ENCODE measurements at regions not wholly inside any gene's neighbourhood (a gene's known extent, or its start where the extent isn't known, plus 50 kb on each side); places are given as distances from the start of the nearest gene placed in this dataset.

DNA sequence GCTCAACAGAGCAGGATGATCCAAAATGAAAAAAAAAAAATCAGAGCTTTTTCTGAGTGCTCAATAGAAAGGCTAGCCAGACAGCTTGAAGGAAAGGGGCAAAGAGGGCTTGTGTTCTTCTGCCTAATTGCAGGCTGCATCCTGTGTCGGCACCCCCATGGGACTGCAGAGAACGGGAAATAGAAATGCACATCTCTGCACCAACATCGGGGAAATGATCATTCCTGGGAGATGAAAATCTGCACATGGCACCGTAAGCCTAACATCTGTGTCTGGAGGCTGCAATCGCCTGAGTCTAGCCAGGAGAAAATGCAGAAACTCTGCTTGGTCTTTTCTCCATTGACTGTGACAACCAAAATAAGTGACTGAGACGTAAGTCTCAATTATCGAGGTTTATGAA lies 243.9 kb downstream of the ICE1 start:
- Histone ChIP-seq H3K36me3 (ENCODE audit: control insufficient read depth, insufficient read depth, low read length) (no peaks in the 10 kb centered on the region), H3K27ac (ENCODE audit: low read depth, low read length) (no peak overlapping the region), H3K4me3 (ENCODE audit: low read length) (no peak overlapping the region), H3K9me3 (ENCODE audit: control insufficient read depth, low read length) (no peaks in the 10 kb centered on the region), H3K27me3 (ENCODE audit: control insufficient read depth, insufficient read depth, low read length, poor library complexity, severe bottlenecking) (no peaks in the 10 kb centered on the region), H3K9ac (ENCODE audit: extremely low read depth, low read length, poor library complexity, severe bottlenecking) (no peak overlapping the region), H3K4me1 (ENCODE audit: control insufficient read depth, insufficient read depth, low read length) (no peaks in the 10 kb centered on the region)
- Mint-ChIP-seq H3K27ac (no peak overlapping the region), H3K36me3 (ENCODE audit: low read depth) (no peaks in the 10 kb centered on the region), H3K4me3 (no peak overlapping the region), H3K4me1 (peaks cover 12% of the 10 kb centered on the region), H3K27me3 (ENCODE audit: insufficient read depth) (no peaks in the 10 kb centered on the region), H3K9me3 (no peaks in the 10 kb centered on the region)
- TF ChIP-seq, protein P1, sequence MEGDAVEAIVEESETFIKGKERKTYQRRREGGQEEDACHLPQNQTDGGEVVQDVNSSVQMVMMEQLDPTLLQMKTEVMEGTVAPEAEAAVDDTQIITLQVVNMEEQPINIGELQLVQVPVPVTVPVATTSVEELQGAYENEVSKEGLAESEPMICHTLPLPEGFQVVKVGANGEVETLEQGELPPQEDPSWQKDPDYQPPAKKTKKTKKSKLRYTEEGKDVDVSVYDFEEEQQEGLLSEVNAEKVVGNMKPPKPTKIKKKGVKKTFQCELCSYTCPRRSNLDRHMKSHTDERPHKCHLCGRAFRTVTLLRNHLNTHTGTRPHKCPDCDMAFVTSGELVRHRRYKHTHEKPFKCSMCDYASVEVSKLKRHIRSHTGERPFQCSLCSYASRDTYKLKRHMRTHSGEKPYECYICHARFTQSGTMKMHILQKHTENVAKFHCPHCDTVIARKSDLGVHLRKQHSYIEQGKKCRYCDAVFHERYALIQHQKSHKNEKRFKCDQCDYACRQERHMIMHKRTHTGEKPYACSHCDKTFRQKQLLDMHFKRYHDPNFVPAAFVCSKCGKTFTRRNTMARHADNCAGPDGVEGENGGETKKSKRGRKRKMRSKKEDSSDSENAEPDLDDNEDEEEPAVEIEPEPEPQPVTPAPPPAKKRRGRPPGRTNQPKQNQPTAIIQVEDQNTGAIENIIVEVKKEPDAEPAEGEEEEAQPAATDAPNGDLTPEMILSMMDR (conservative IDR thresholded peaks at IDR 0.05) = no peak
- 77 to 78% methylated on average over 5 to 7 of the region's 7 CpGs for WGBS, 2 experiments (ENCODE audit: insufficient coverage in 1 of 2, insufficient read length in 1 of 2)
- DNase-seq = no peak

DNA sequence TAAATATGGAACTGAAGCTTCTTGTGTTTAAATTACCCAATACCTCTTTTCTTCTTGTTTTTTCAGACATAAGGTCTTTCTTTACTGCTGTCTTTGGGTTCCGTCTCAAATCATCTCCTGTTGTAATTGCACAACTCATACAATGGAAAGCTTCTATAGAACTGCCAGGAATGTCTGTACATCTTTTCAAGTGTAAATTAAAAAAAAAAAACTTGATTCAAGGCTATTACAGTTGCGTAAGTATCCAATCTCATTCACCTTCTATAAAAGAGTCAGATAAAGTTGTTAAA lies 243.5 kb downstream of the ICE1 start:
- TF ChIP-seq, protein P1 (conservative IDR thresholded peaks at IDR 0.05) = no peak
- no peak overlapping the region for H3K27ac Mint-ChIP-seq

DNA sequence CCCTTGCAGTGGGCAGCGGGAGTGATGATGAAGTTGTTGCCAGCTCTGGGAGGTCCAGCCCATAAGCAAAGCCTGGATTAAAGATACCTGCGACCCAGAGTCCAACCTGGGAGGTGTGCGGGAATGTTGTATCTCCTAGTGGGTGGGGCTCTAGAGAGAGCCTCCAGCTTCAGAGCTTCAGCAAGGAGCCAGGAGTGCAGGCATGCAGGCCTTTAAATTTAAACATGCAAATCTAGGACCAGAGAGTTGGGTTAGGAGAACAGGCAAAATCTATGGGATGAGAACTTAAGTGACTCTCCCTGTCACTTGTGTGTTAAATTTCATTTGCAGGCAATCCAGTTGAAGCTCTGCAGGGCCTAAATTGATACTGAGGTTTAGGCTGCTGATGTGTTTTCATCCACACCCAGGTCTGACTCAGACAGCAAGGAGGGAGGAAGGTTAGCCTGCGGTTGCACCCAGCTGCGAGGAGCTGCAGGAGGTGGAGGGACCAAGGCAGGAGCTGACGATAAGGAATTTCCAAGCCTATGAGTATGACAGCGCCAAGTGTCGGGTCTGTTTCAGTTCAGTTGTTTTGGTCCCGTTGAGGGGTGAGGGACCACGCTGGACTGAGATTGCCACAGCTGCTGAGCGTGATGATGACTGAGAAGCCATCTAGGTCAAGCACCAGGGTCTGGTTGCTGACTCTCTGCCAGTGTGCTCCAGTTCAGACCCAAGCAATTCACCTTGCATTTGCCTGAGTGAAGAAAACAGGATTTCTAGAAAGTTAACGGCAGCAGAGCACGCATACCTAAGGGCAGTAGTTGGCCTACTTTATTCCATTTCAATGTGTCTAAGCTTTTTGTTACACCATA lies 243.0 kb downstream of the ICE1 start:
- H3K4me3 Mint-ChIP-seq = no peak overlapping the region
- H3K4me1 Mint-ChIP-seq = peaks cover 4% of the 10 kb centered on the region
- H3K27ac Mint-ChIP-seq = no peak overlapping the region
- H3K27ac ChIP-seq (ENCODE audit: low read depth, low read length) = no peak overlapping the region
- H3K27me3 ChIP-seq (ENCODE audit: control insufficient read depth, insufficient read depth, low read length, poor library complexity, severe bottlenecking) = no peaks in the 10 kb centered on the region
- DNase-seq = no peak
- H3K9me3 Mint-ChIP-seq = no peaks in the 10 kb centered on the region
- H3K36me3 ChIP-seq (ENCODE audit: control insufficient read depth, insufficient read depth, low read length) = no peaks in the 10 kb centered on the region
- WGBS, 2 experiments (ENCODE audit: insufficient coverage in 1 of 2, insufficient read length in 1 of 2) = 87 to 94% methylated on average over 10 to 13 of the region's 13 CpGs
- no peaks in the 10 kb centered on the region for H3K4me1 ChIP-seq (ENCODE audit: control insufficient read depth, insufficient read depth, low read length)
- no peaks in the 10 kb centered on the region for H3K9me3 ChIP-seq (ENCODE audit: control insufficient read depth, low read length)
- TF ChIP-seq, protein P1 (conservative IDR thresholded peaks at IDR 0.05) = no peak
- no peak overlapping the region for H3K4me3 ChIP-seq (ENCODE audit: low read length)
- no peak overlapping the region for H3K9ac ChIP-seq (ENCODE audit: extremely low read depth, low read length, poor library complexity, severe bottlenecking)
- no peaks in the 10 kb centered on the region for H3K27me3 Mint-ChIP-seq (ENCODE audit: insufficient read depth)
- no peaks in the 10 kb centered on the region for H3K36me3 Mint-ChIP-seq (ENCODE audit: low read depth)

More for the DNA sequence above, 243.5 kb downstream of the ICE1 start:
- no peaks in the 10 kb centered on the region for H3K27me3 Mint-ChIP-seq (ENCODE audit: insufficient read depth)
- Histone ChIP-seq H3K27ac (ENCODE audit: low read depth, low read length) (no peak overlapping the region), H3K4me3 (ENCODE audit: low read length) (no peak overlapping the region), H3K9ac (ENCODE audit: extremely low read depth, low read length, poor library complexity, severe bottlenecking) (no peak overlapping the region), H3K36me3 (ENCODE audit: control insufficient read depth, insufficient read depth, low read length) (no peaks in the 10 kb centered on the region), H3K9me3 (ENCODE audit: control insufficient read depth, low read length) (no peaks in the 10 kb centered on the region), H3K4me1 (ENCODE audit: control insufficient read depth, insufficient read depth, low read length) (no peaks in the 10 kb centered on the region), H3K27me3 (ENCODE audit: control insufficient read depth, insufficient read depth, low read length, poor library complexity, severe bottlenecking) (no peaks in the 10 kb centered on the region)
- WGBS, 2 experiments (ENCODE audit: insufficient coverage in 1 of 2, insufficient read length in 1 of 2) = 94% methylated on average over 2 of the region's 2 CpGs; no CpG with 5 or more reads in 1 of the 2 experiments
- H3K36me3 Mint-ChIP-seq (ENCODE audit: low read depth) = no peaks in the 10 kb centered on the region
- no peak overlapping the region for H3K4me3 Mint-ChIP-seq
- H3K4me1 Mint-ChIP-seq = peaks cover 9% of the 10 kb centered on the region
- DNase-seq = no peak
- H3K9me3 Mint-ChIP-seq = no peaks in the 10 kb centered on the region
